ENCODE measurements at regions not wholly inside any gene's neighbourhood (a gene's known extent, or its start where the extent isn't known, plus 50 kb on each side); places are given as distances from the start of the nearest gene placed in this dataset.

DNA sequence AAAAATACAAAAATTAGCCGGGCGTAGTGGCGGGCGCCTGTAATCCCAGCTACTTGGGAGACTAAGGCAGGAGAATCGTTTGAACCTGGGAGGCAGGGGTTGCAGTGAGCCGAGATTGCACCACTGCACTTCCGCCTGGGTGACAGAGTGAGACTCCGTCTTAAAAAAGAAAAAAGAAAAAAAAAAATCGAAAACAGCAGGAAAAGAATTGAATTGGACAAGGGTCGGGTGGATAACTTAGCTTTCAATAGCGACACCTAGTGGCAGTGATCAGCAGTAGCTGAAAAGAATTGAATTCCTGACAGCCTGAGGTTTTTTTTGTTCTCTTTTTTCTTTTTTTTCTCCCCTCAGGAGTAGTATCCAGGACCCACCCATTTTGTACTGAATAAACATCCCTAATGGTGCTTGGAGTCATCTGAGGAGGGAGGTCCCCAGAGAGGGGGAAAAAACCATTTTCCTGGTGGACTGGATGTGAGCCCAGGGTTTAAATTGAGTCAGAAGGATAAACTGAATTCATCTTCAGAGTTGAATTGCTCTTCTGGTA is 55.1 kb downstream of the CYCS start:
- no peaks in the 10 kb centered on the region for H3K36me3 ChIP-seq (ENCODE audit: control insufficient read depth in 1 of 2, insufficient read depth in 2 of 2, low read length in 2 of 2)
- no peaks in the 10 kb centered on the region for H3K4me1 ChIP-seq (ENCODE audit: control insufficient read depth in 1 of 2, insufficient read depth in 2 of 2, low read length in 2 of 2)
- peak overlapping the region; percentile 9 to 52 for H3K4me3 ChIP-seq (ENCODE audit: low read depth in 1 of 2, low read length in 2 of 2)
- no peak overlapping the region for H3K27ac ChIP-seq (ENCODE audit: low read depth, low read length)
- no peaks in the 10 kb centered on the region for H3K27me3 ChIP-seq (ENCODE audit: control insufficient read depth in 1 of 2, insufficient read depth in 2 of 2, low read length in 2 of 2)
- no peak overlapping the region for H3K9ac ChIP-seq (ENCODE audit: low read depth in 1 of 2, low read length in 2 of 2)
- no peaks in the 10 kb centered on the region for H3K9me3 ChIP-seq (ENCODE audit: control insufficient read depth in 1 of 2, low read length in 2 of 2)

DNA sequence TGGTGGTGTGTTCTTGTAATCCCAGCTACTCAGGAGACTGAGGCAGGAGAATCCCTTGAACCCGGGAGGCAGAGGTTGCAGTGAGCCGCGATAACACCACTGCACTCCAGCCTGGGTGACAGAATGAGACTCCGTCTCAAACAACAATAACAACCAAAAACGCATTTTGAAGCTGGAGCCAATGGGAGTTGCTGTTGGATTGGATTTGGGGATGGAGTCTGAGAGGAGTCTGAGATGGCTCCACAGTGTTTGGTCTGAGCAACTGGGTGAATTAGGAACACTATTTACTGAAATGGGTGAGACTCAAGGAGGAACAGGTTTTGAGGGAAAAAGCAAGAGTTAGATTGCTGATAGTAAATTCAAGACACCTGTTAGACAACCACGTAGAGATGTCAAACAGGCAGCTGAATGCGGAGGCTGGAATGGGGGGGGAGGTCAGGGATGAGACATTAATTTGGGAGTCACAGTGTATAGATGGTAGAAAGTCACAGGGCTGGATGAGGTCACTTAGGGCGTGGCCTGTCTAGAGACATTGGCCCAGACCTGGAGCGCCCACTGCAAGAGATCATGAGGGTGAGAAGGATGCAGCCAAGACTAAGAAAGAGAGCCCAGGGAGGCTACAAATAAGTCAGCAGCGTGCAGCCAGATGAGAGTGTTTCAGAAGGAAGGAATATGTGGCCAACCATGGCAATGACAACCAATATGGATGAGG is 56.4 kb downstream of the CYCS start:
- no peaks in the 10 kb centered on the region for H3K9me3 ChIP-seq (ENCODE audit: control insufficient read depth in 1 of 2, low read length in 2 of 2)
- no peaks in the 10 kb centered on the region for H3K27me3 ChIP-seq (ENCODE audit: control insufficient read depth in 1 of 2, insufficient read depth in 2 of 2, low read length in 2 of 2)
- H3K4me3 ChIP-seq (ENCODE audit: low read depth in 1 of 2, low read length in 2 of 2), result no peak overlapping the region
- H3K36me3 ChIP-seq (ENCODE audit: control insufficient read depth in 1 of 2, insufficient read depth in 2 of 2, low read length in 2 of 2), result no peaks in the 10 kb centered on the region
- no peak overlapping the region for H3K27ac ChIP-seq (ENCODE audit: low read depth, low read length)
- no peaks in the 10 kb centered on the region for H3K4me1 ChIP-seq (ENCODE audit: control insufficient read depth in 1 of 2, insufficient read depth in 2 of 2, low read length in 2 of 2)
- H3K9ac ChIP-seq (ENCODE audit: low read depth in 1 of 2, low read length in 2 of 2), result no peak overlapping the region

DNA sequence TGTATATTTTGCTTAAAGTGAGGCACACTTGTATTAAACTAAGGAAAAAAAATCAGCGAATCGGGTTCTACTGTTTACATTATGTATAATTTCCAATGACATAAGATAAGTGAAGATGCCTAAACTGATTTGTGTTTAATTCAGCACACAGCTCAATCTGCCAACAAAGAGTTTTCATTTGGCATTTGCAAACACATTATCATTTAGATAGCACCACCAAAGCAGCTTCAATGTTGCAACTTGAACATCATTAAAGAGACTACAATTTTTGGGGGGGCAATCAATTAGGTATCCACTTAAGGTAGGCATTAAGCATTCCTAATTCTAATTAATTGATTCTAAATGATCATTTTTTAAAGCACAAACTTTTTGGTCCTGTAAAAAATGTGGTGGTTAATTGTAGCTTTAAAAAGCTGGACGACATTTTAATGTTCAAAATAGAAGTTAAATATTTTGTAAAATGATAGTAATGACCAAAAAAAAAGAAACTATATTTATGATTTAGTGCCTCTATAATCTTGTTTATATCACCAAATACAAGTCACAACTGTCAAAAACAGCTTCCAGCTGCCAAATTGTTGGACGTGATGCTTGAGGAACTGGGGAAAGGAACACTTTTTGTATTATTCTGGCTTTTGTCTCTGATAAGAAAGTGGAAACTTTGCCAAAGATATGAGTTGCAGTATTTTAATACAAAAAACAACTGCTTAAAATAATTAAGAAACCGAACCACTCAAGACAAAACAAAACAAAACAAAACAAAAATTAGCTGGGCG is 57.1 kb downstream of the CYCS start:
- no peaks in the 10 kb centered on the region for H3K4me1 ChIP-seq (ENCODE audit: control insufficient read depth in 1 of 2, insufficient read depth in 2 of 2, low read length in 2 of 2)
- H3K27ac ChIP-seq (ENCODE audit: low read depth, low read length), result no peak overlapping the region
- no peaks in the 10 kb centered on the region for H3K27me3 ChIP-seq (ENCODE audit: control insufficient read depth in 1 of 2, insufficient read depth in 2 of 2, low read length in 2 of 2)
- H3K4me3 ChIP-seq (ENCODE audit: low read depth in 1 of 2, low read length in 2 of 2), result no peak overlapping the region
- no peaks in the 10 kb centered on the region for H3K36me3 ChIP-seq (ENCODE audit: control insufficient read depth in 1 of 2, insufficient read depth in 2 of 2, low read length in 2 of 2)
- H3K9ac ChIP-seq (ENCODE audit: low read depth in 1 of 2, low read length in 2 of 2), result no peak overlapping the region
- no peaks in the 10 kb centered on the region for H3K9me3 ChIP-seq (ENCODE audit: control insufficient read depth in 1 of 2, low read length in 2 of 2)

DNA sequence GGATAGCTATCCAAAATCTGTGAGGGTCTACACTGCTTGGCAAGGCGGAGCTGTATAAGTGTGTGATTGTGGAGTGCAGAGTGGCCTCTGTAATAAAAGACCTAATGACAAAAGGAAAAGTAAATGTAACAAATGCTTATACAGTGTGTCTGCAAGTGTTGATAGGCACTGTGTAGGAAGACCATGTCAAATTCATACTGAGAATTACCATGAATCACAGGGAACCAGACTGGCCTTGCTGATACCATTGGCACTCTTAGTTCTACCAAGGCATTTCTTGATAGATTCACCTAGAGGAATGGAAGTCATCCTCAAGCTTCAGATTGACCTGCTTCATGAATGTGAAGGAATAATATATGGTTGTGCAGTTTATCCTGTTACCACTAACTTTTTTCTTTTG is 58.8 kb downstream of the CYCS start:
- no peaks in the 10 kb centered on the region for H3K4me1 ChIP-seq (ENCODE audit: control insufficient read depth in 1 of 2, insufficient read depth in 2 of 2, low read length in 2 of 2)
- H3K4me3 ChIP-seq (ENCODE audit: low read depth in 1 of 2, low read length in 2 of 2), result no peak overlapping the region
- H3K27me3 ChIP-seq (ENCODE audit: control insufficient read depth in 1 of 2, insufficient read depth in 2 of 2, low read length in 2 of 2), result no peaks in the 10 kb centered on the region
- no peaks in the 10 kb centered on the region for H3K9me3 ChIP-seq (ENCODE audit: control insufficient read depth in 1 of 2, low read length in 2 of 2)
- no peaks in the 10 kb centered on the region for H3K36me3 ChIP-seq (ENCODE audit: control insufficient read depth in 1 of 2, insufficient read depth in 2 of 2, low read length in 2 of 2)
- H3K27ac ChIP-seq (ENCODE audit: low read depth, low read length), result no peak overlapping the region
- H3K9ac ChIP-seq (ENCODE audit: low read depth in 1 of 2, low read length in 2 of 2), result no peak overlapping the region

DNA sequence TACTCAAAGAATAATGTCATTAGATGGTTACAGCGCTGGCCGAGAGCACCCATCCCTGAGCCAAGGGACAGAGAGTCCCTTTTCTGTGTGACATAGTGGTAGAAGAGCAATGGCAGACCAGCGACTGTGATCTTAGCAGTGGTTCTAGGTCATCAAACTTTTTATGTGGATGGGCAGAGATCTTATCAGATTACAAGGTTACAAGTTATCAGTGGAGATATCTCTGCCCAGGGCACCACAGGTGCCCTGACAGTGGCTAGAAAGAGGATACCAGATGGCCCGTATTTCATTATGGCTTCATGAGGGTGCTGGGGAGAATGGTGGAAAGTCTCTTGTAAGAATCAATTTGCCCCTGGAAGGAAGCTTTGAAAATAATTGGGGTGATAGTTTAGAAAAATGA is 62.7 kb downstream of the CYCS start:
- no peaks in the 10 kb centered on the region for H3K36me3 ChIP-seq (ENCODE audit: control insufficient read depth in 1 of 2, insufficient read depth in 2 of 2, low read length in 2 of 2)

DNA sequence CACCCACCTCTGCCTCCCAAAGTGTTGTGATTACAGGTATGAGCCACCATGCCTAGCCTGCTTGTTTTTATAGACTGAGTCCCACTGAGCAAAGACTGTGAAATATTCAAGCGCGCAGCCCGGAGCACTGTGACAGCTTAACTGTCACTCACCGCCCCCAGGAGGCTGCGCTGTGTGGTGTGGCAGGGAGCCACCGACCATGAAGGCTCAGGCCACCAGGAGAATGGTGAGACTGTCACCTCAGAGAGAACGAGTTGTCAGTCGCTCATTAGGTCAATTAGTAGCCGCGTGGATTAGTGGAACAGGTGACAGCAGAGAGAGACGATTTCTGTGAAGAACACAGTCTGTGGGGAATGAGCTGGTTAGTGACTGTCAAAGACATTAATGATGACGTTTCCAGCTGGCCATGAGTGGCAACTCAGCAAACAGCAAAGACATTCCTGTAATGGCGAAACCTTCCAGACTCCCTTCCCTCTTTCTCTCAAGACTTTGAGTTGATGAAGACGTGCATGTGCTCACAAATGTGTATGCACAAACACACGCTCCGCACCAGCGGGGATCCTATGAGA is 64.5 kb downstream of the CYCS start:
- H3K9me3 ChIP-seq (ENCODE audit: control insufficient read depth in 1 of 2, low read length in 2 of 2), result no peaks in the 10 kb centered on the region
- no peak overlapping the region for H3K9ac ChIP-seq (ENCODE audit: low read depth in 1 of 2, low read length in 2 of 2)
- H3K27ac ChIP-seq (ENCODE audit: low read depth, low read length), result no peak overlapping the region
- no peaks in the 10 kb centered on the region for H3K36me3 ChIP-seq (ENCODE audit: control insufficient read depth in 1 of 2, insufficient read depth in 2 of 2, low read length in 2 of 2)
- H3K4me1 ChIP-seq (ENCODE audit: control insufficient read depth in 1 of 2, insufficient read depth in 2 of 2, low read length in 2 of 2), result no peaks in the 10 kb centered on the region
- H3K4me3 ChIP-seq (ENCODE audit: low read depth in 1 of 2, low read length in 2 of 2), result no peak overlapping the region
- no peaks in the 10 kb centered on the region for H3K27me3 ChIP-seq (ENCODE audit: control insufficient read depth in 1 of 2, insufficient read depth in 2 of 2, low read length in 2 of 2)

More for the DNA sequence above, 62.7 kb downstream of the CYCS start:
- no peak overlapping the region for H3K9ac ChIP-seq (ENCODE audit: low read depth in 1 of 2, low read length in 2 of 2)
- no peak overlapping the region for H3K27ac ChIP-seq (ENCODE audit: low read depth, low read length)
- H3K9me3 ChIP-seq (ENCODE audit: control insufficient read depth in 1 of 2, low read length in 2 of 2), result no peaks in the 10 kb centered on the region
- H3K27me3 ChIP-seq (ENCODE audit: control insufficient read depth in 1 of 2, insufficient read depth in 2 of 2, low read length in 2 of 2), result no peaks in the 10 kb centered on the region
- H3K4me3 ChIP-seq (ENCODE audit: low read depth in 1 of 2, low read length in 2 of 2), result no peak overlapping the region
- H3K4me1 ChIP-seq (ENCODE audit: control insufficient read depth in 1 of 2, insufficient read depth in 2 of 2, low read length in 2 of 2), result no peaks in the 10 kb centered on the region

DNA sequence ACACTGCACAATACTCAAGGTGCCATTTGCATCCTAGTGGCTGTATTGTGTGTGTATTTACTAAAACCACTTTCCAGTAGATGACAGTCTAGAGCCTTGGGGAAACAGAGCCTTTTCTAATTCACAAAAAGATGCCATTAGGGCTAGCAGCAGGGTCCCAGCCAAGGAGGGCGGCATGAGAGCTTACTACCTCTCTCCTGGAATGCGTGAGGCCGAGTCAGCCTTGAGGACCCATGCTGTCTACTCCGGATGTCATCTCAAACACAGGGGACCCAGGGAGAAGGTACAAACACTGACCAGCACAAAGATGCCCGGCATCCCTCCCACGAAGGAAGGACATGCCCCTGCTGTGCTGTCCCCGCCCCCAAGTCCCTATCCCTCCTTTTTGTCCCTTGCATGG is 65.5 kb downstream of the CYCS start:
- H3K9me3 ChIP-seq (ENCODE audit: control insufficient read depth in 1 of 2, low read length in 2 of 2), result no peaks in the 10 kb centered on the region
- peaks cover 0 to 5% of the 10 kb centered on the region in 2 donors for H3K27me3 ChIP-seq (ENCODE audit: control insufficient read depth in 1 of 2, insufficient read depth in 2 of 2, low read length in 2 of 2)
- H3K9ac ChIP-seq (ENCODE audit: low read depth in 1 of 2, low read length in 2 of 2), result no peak overlapping the region
- H3K4me1 ChIP-seq (ENCODE audit: control insufficient read depth in 1 of 2, insufficient read depth in 2 of 2, low read length in 2 of 2), result no peaks in the 10 kb centered on the region
- no peak overlapping the region for H3K27ac ChIP-seq (ENCODE audit: low read depth, low read length)
- no peak overlapping the region for H3K4me3 ChIP-seq (ENCODE audit: low read depth in 1 of 2, low read length in 2 of 2)
- no peaks in the 10 kb centered on the region for H3K36me3 ChIP-seq (ENCODE audit: control insufficient read depth in 1 of 2, insufficient read depth in 2 of 2, low read length in 2 of 2)

DNA sequence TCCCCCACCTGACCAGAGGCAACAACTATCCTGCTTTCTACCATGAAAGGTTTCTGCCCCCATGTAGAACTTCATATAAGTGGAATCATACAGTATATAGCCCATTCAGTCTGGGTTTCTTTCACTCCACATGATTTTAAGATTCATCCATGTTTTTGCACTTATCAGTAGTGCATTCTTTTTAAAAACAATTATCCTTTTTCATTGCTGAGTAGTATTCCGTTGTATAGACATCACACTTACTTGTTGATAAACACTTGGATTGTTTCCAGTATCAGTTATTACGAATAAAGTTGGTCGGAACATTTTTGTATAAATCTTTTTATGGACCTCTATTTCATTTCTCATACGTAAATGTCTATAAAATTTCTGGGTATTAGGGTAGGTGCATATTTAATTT is 68.7 kb downstream of the CYCS start:
- H3K36me3 ChIP-seq (ENCODE audit: control insufficient read depth in 1 of 2, insufficient read depth in 2 of 2, low read length in 2 of 2), result no peaks in the 10 kb centered on the region
- H3K9ac ChIP-seq (ENCODE audit: low read depth in 1 of 2, low read length in 2 of 2), result no peak overlapping the region
- no peak overlapping the region for H3K27ac ChIP-seq (ENCODE audit: low read depth, low read length)
- H3K27me3 ChIP-seq (ENCODE audit: control insufficient read depth in 1 of 2, insufficient read depth in 2 of 2, low read length in 2 of 2), result peaks cover 0 to 5% of the 10 kb centered on the region in 2 donors
- no peaks in the 10 kb centered on the region for H3K4me1 ChIP-seq (ENCODE audit: control insufficient read depth in 1 of 2, insufficient read depth in 2 of 2, low read length in 2 of 2)
- H3K4me3 ChIP-seq (ENCODE audit: low read depth in 1 of 2, low read length in 2 of 2), result no peak overlapping the region
- H3K9me3 ChIP-seq (ENCODE audit: control insufficient read depth in 1 of 2, low read length in 2 of 2), result no peaks in the 10 kb centered on the region

DNA sequence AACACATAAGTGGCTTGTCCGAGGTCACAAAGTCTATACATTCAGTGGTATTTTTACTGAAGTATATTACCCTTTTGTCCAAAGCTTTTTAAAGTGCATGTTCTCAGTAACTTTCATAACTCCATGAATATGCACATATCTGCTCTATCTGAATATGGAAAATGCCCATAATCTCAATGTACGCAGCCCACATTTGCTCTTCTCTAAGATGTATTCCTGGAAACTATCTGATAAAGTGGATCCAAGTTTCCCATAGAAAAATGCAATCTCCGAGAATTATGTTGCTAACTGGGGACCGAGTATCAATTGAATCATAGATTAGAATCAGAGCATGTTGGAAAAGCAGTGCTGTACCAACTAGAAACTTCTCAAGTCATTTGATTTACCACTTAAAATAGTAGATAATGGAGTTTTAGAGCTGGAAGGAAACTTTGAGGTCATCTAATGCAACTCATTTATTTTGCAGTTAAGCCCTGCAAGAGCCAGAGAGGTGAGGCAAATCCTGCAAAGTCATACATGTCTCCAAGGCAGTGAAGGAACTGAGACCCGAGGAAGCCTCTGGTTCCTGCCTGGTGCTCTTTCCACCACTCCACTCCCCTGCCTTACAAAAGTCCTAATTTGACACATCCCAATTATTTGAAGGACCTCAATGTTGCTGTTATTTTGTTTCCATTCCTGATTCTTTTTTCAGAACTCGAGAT is 69.4 kb downstream of the CYCS start:
- Histone ChIP-seq H3K4me1 (ENCODE audit: control insufficient read depth in 1 of 2, insufficient read depth in 2 of 2, low read length in 2 of 2) (no peaks in the 10 kb centered on the region), H3K4me3 (ENCODE audit: low read depth in 1 of 2, low read length in 2 of 2) (no peak overlapping the region), H3K9ac (ENCODE audit: low read depth in 1 of 2, low read length in 2 of 2) (no peak overlapping the region), H3K36me3 (ENCODE audit: control insufficient read depth in 1 of 2, insufficient read depth in 2 of 2, low read length in 2 of 2) (no peaks in the 10 kb centered on the region), H3K27me3 (ENCODE audit: control insufficient read depth in 1 of 2, insufficient read depth in 2 of 2, low read length in 2 of 2) (peaks cover 0 to 5% of the 10 kb centered on the region in 2 donors), H3K9me3 (ENCODE audit: control insufficient read depth in 1 of 2, low read length in 2 of 2) (no peaks in the 10 kb centered on the region), H3K27ac (ENCODE audit: low read depth, low read length) (no peak overlapping the region)
